ENCODE measurements at regions not wholly inside any gene's neighbourhood (a gene's known extent, or its start where the extent isn't known, plus 50 kb on each side); places are given as distances from the start of the nearest gene placed in this dataset.

- DNase-seq: no peak
- Histone ChIP-seq H3K27me3 (replicated peaks; ENCODE audit: control insufficient read depth, insufficient read depth, low read length, poor library complexity, severe bottlenecking) (no peaks in the 10 kb centered on the region), H3K27ac (ENCODE audit: insufficient read depth, low read length, poor library complexity, severe bottlenecking) (no peak overlapping the region), H3K36me3 (ENCODE audit: control insufficient read depth, insufficient read depth, low read length) (no peaks in the 10 kb centered on the region), H3K4me1 (ENCODE audit: control insufficient read depth, insufficient read depth, low read length, poor library complexity, severe bottlenecking) (no peaks in the 10 kb centered on the region), H3K4me3 (ENCODE audit: insufficient read depth, low read depth, low read length, poor library complexity, severe bottlenecking) (no peak overlapping the region), H3K9me3 (ENCODE audit: control insufficient read depth, low read length) (no peaks in the 10 kb centered on the region)
Observed at GRCh38 chr10:128833671-128834070, 633.4 kb upstream of the MGMT start.

GRCh38 chr10:128835361-128835760 lies 631.7 kb upstream of the MGMT start:
- Histone ChIP-seq H3K4me1 (ENCODE audit: control insufficient read depth, insufficient read depth, low read length, poor library complexity, severe bottlenecking) (no peaks in the 10 kb centered on the region), H3K27ac (ENCODE audit: insufficient read depth, low read length, poor library complexity, severe bottlenecking) (no peak overlapping the region), H3K36me3 (ENCODE audit: control insufficient read depth, insufficient read depth, low read length) (no peaks in the 10 kb centered on the region), H3K27me3 (replicated peaks; ENCODE audit: control insufficient read depth, insufficient read depth, low read length, poor library complexity, severe bottlenecking) (no peaks in the 10 kb centered on the region), H3K9me3 (ENCODE audit: control insufficient read depth, low read length) (no peaks in the 10 kb centered on the region), H3K4me3 (ENCODE audit: insufficient read depth, low read depth, low read length, poor library complexity, severe bottlenecking) (no peak overlapping the region)
- no peak for DNase-seq

GRCh38 chr10:128837478-128837877 lies 629.6 kb upstream of the MGMT start:
- H3K27ac ChIP-seq (ENCODE audit: insufficient read depth, low read length, poor library complexity, severe bottlenecking): no peak overlapping the region

GRCh38 chr10:128839134-128839533 lies 627.9 kb upstream of the MGMT start:
- H3K27ac ChIP-seq (ENCODE audit: insufficient read depth, low read length, poor library complexity, severe bottlenecking): no peak overlapping the region
- no peak for DNase-seq

More at GRCh38 chr10:128837478-128837877, 629.6 kb upstream of the MGMT start:
- DNase-seq: no peak
- Histone ChIP-seq H3K4me1 (ENCODE audit: control insufficient read depth, insufficient read depth, low read length, poor library complexity, severe bottlenecking) (no peaks in the 10 kb centered on the region), H3K36me3 (ENCODE audit: control insufficient read depth, insufficient read depth, low read length) (no peaks in the 10 kb centered on the region), H3K27me3 (replicated peaks; ENCODE audit: control insufficient read depth, insufficient read depth, low read length, poor library complexity, severe bottlenecking) (no peaks in the 10 kb centered on the region), H3K9me3 (ENCODE audit: control insufficient read depth, low read length) (no peaks in the 10 kb centered on the region), H3K4me3 (ENCODE audit: insufficient read depth, low read depth, low read length, poor library complexity, severe bottlenecking) (no peak overlapping the region)

GRCh38 chr10:128839701-128840100 lies 627.3 kb upstream of the MGMT start:
- H3K27ac ChIP-seq (ENCODE audit: insufficient read depth, low read length, poor library complexity, severe bottlenecking): no peak overlapping the region
- no peaks in the 10 kb centered on the region for H3K9me3 ChIP-seq (ENCODE audit: control insufficient read depth, low read length)
- H3K4me3 ChIP-seq (ENCODE audit: insufficient read depth, low read depth, low read length, poor library complexity, severe bottlenecking): no peak overlapping the region
- no peaks in the 10 kb centered on the region for H3K27me3 ChIP-seq (replicated peaks; ENCODE audit: control insufficient read depth, insufficient read depth, low read length, poor library complexity, severe bottlenecking)
- H3K36me3 ChIP-seq (ENCODE audit: control insufficient read depth, insufficient read depth, low read length): no peaks in the 10 kb centered on the region
- no peak for DNase-seq
- H3K4me1 ChIP-seq (ENCODE audit: control insufficient read depth, insufficient read depth, low read length, poor library complexity, severe bottlenecking): no peaks in the 10 kb centered on the region

More at GRCh38 chr10:128839134-128839533, 627.9 kb upstream of the MGMT start:
- H3K27me3 ChIP-seq (replicated peaks; ENCODE audit: control insufficient read depth, insufficient read depth, low read length, poor library complexity, severe bottlenecking): no peaks in the 10 kb centered on the region
- H3K36me3 ChIP-seq (ENCODE audit: control insufficient read depth, insufficient read depth, low read length): no peaks in the 10 kb centered on the region
- no peaks in the 10 kb centered on the region for H3K9me3 ChIP-seq (ENCODE audit: control insufficient read depth, low read length)
- H3K4me1 ChIP-seq (ENCODE audit: control insufficient read depth, insufficient read depth, low read length, poor library complexity, severe bottlenecking): no peaks in the 10 kb centered on the region
- no peak overlapping the region for H3K4me3 ChIP-seq (ENCODE audit: insufficient read depth, low read depth, low read length, poor library complexity, severe bottlenecking)

- DNase-seq: no peak
- Histone ChIP-seq H3K27ac (ENCODE audit: insufficient read depth, low read length, poor library complexity, severe bottlenecking) (no peak overlapping the region), H3K27me3 (replicated peaks; ENCODE audit: control insufficient read depth, insufficient read depth, low read length, poor library complexity, severe bottlenecking) (no peaks in the 10 kb centered on the region), H3K9me3 (ENCODE audit: control insufficient read depth, low read length) (no peaks in the 10 kb centered on the region), H3K4me3 (ENCODE audit: insufficient read depth, low read depth, low read length, poor library complexity, severe bottlenecking) (no peak overlapping the region), H3K4me1 (ENCODE audit: control insufficient read depth, insufficient read depth, low read length, poor library complexity, severe bottlenecking) (no peaks in the 10 kb centered on the region), H3K36me3 (ENCODE audit: control insufficient read depth, insufficient read depth, low read length) (no peaks in the 10 kb centered on the region)
Observed at GRCh38 chr10:128843972-128844371, 623.1 kb upstream of the MGMT start.

- no peaks in the 10 kb centered on the region for H3K4me1 ChIP-seq (ENCODE audit: control insufficient read depth, insufficient read depth, low read length, poor library complexity, severe bottlenecking)
- H3K27me3 ChIP-seq (replicated peaks; ENCODE audit: control insufficient read depth, insufficient read depth, low read length, poor library complexity, severe bottlenecking): no peaks in the 10 kb centered on the region
- no peaks in the 10 kb centered on the region for H3K9me3 ChIP-seq (ENCODE audit: control insufficient read depth, low read length)
- H3K36me3 ChIP-seq (ENCODE audit: control insufficient read depth, insufficient read depth, low read length): no peaks in the 10 kb centered on the region
- DNase-seq: no peak
- no peak overlapping the region for H3K4me3 ChIP-seq (ENCODE audit: insufficient read depth, low read depth, low read length, poor library complexity, severe bottlenecking)
- H3K27ac ChIP-seq (ENCODE audit: insufficient read depth, low read length, poor library complexity, severe bottlenecking): no peak overlapping the region
Observed at GRCh38 chr10:128846927-128847326, 620.1 kb upstream of the MGMT start.

GRCh38 chr10:128848810-128849209 lies 618.2 kb upstream of the MGMT start:
- no peak for DNase-seq
- Histone ChIP-seq H3K27me3 (replicated peaks; ENCODE audit: control insufficient read depth, insufficient read depth, low read length, poor library complexity, severe bottlenecking) (no peaks in the 10 kb centered on the region), H3K4me1 (ENCODE audit: control insufficient read depth, insufficient read depth, low read length, poor library complexity, severe bottlenecking) (no peaks in the 10 kb centered on the region), H3K36me3 (ENCODE audit: control insufficient read depth, insufficient read depth, low read length) (no peaks in the 10 kb centered on the region), H3K9me3 (ENCODE audit: control insufficient read depth, low read length) (no peaks in the 10 kb centered on the region), H3K27ac (ENCODE audit: insufficient read depth, low read length, poor library complexity, severe bottlenecking) (no peak overlapping the region), H3K4me3 (ENCODE audit: insufficient read depth, low read depth, low read length, poor library complexity, severe bottlenecking) (no peak overlapping the region)

- DNase-seq: no peak
- H3K9me3 ChIP-seq (ENCODE audit: control insufficient read depth, low read length): no peaks in the 10 kb centered on the region
- no peaks in the 10 kb centered on the region for H3K27me3 ChIP-seq (replicated peaks; ENCODE audit: control insufficient read depth, insufficient read depth, low read length, poor library complexity, severe bottlenecking)
- H3K4me1 ChIP-seq (ENCODE audit: control insufficient read depth, insufficient read depth, low read length, poor library complexity, severe bottlenecking): no peaks in the 10 kb centered on the region
- no peaks in the 10 kb centered on the region for H3K36me3 ChIP-seq (ENCODE audit: control insufficient read depth, insufficient read depth, low read length)
- no peak overlapping the region for H3K27ac ChIP-seq (ENCODE audit: insufficient read depth, low read length, poor library complexity, severe bottlenecking)
- H3K4me3 ChIP-seq (ENCODE audit: insufficient read depth, low read depth, low read length, poor library complexity, severe bottlenecking): no peak overlapping the region
Observed at GRCh38 chr10:128850647-128851046, 616.4 kb upstream of the MGMT start.

- no peaks in the 10 kb centered on the region for H3K4me1 ChIP-seq (ENCODE audit: control insufficient read depth, insufficient read depth, low read length, poor library complexity, severe bottlenecking)
- no peaks in the 10 kb centered on the region for H3K27me3 ChIP-seq (replicated peaks; ENCODE audit: control insufficient read depth, insufficient read depth, low read length, poor library complexity, severe bottlenecking)
- no peak for DNase-seq
- no peak overlapping the region for H3K27ac ChIP-seq (ENCODE audit: insufficient read depth, low read length, poor library complexity, severe bottlenecking)
- no peak overlapping the region for H3K4me3 ChIP-seq (ENCODE audit: insufficient read depth, low read depth, low read length, poor library complexity, severe bottlenecking)
- no peaks in the 10 kb centered on the region for H3K9me3 ChIP-seq (ENCODE audit: control insufficient read depth, low read length)
- no peaks in the 10 kb centered on the region for H3K36me3 ChIP-seq (ENCODE audit: control insufficient read depth, insufficient read depth, low read length)
Observed at GRCh38 chr10:128851281-128851680, 615.8 kb upstream of the MGMT start.

GRCh38 chr10:128851726-128852125 lies 615.3 kb upstream of the MGMT start:
- Histone ChIP-seq H3K4me1 (ENCODE audit: control insufficient read depth, insufficient read depth, low read length, poor library complexity, severe bottlenecking) (no peaks in the 10 kb centered on the region), H3K27ac (ENCODE audit: insufficient read depth, low read length, poor library complexity, severe bottlenecking) (no peak overlapping the region), H3K36me3 (ENCODE audit: control insufficient read depth, insufficient read depth, low read length) (no peaks in the 10 kb centered on the region), H3K27me3 (replicated peaks; ENCODE audit: control insufficient read depth, insufficient read depth, low read length, poor library complexity, severe bottlenecking) (no peaks in the 10 kb centered on the region), H3K9me3 (ENCODE audit: control insufficient read depth, low read length) (no peaks in the 10 kb centered on the region), H3K4me3 (ENCODE audit: insufficient read depth, low read depth, low read length, poor library complexity, severe bottlenecking) (no peak overlapping the region)
- no peak for DNase-seq
